Stimulated activated CD4-positive, alpha-beta T cell treated with anti-CD3 and anti-CD28 coated beads, Interleukin-1b, Interleukin-23, amount 100 ng/mL, for 24 hours (primary cell): ENCODE measurements at regions not wholly inside any gene's neighbourhood (a gene's known extent, or its start where the extent isn't known, plus 50 kb on each side); places are given as distances from the start of the nearest gene placed in this dataset.

ENCODE experiments used
- DNase-seq, 4 experiments: peaks; one replicate each; pipeline ENCODE4 v3.0.0-alpha.2; 2020; ENCODE audit warnings: low read depth in 4 of 4, low spot score in 1 of 4

DNA sequence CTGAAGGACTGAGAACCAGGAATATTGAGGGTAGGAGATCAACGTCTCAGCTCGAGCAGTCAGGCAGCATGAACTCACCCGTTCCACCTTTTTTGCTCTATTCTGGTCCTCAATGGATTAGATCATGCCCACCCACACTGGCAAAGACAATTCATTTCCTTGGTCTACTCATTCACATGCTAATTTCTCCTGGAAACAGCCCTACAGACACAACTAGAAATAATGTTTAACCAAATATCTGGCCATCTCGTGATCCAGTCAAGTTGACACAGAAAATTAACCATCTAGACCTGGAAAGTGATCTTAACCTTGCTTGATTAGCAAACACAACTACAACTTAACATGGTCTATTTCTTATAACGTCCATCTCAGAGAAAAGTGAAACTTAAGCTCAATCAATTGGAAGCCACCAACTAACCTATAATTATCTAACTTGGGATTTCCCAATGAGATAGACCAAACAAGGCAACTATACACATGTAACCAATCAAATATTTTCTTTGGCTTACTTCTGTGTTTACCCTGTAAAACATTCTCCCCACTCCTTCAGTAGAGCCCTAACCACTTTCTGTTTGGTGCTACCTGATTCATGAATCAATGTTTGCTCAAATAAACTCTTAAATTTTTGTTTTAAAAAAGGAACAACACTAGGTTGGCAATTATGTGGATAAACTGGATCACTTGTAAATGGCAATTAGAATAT, 69.7 kb upstream of the MAMLD1 start:
- DNase-seq = no peak

DNA sequence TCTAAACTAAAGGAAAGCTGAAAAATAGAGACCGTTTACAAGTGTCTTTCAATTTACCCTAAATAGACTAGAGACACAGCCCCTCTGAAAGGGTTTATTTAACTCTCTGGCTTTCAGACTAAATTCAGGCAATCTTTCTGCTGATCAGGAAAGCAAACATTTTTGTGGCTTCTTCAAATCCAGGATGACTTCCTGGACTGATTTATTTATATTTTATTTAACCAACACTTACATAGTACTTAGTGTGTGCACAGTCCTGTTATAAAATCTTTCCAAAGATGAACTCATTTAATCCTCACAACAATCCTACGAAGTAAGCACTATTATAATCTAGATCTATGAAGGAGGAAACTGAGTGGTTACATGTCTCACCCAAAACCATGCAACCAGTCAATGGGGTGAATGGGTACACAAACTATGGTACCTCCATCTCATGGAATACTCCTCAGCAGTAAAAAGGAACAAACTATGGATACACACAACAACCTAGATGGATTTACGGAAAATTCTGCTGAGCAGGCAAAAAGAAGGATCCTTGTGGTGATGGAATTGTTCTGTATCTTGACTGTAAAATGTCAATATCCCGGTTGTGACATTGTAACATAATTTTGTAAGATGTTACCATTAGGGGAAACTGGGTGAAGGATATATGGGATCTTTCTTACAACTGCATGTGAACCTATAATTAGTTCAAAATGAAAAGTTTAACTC, 64.1 kb upstream of the MAMLD1 start:
- no peak for DNase-seq

GRCh38 chrX:150299579-150299978, 63.5 kb upstream of the MAMLD1 start:
- DNase-seq = no peak

GRCh38 chrX:150303386-150304097, 59.6 kb upstream of the MAMLD1 start:
- DNase-seq = no peak

DNA sequence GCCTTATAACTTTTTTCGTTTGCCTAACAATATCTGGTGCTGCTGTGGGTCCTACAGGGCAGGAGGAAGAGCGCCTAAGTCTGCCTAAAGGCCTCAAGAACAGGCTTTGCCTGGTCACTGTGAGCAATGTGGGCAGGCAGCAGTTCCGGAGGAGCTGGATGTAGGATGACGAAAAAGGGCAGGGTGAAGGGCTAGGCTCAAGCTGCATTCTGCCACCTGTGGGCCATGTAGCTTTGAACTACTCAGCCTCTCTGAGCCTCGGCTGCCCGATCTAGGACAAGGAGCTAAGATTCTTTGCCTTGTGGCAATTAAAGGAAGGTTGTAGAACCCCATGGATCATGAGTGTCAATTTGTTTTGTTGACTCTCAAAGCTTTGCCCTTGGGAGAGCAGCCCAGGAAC, 57.1 kb upstream of the MAMLD1 start:
- DNase-seq = no peak

- DNase-seq = no peak
Observed at GRCh38 chrX:150308041-150308440, 55.1 kb upstream of the MAMLD1 start.

- DNase-seq = no peak
Observed at GRCh38 chrX:150308532-150309157, 54.5 kb upstream of the MAMLD1 start.

DNA sequence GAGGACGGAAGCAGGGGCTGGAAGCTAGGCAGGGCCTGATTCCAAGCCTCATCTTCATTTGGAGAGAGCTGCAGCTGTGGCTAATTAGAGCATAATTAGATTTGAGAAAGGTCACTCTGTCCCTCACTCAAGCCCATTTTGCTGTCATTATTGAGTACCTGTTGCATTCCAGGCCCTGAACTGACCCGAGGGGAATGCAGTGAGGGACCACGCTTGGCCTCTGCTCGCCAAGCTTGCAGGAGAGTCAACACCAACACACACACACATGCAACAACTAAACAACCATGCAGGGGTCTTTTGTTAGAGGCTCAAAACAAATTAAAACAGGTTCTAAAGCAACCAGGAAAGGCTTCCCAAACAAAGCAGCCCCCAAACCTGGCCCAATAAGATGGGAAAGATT, 52.7 kb upstream of the MAMLD1 start:
- no peak for DNase-seq

- DNase-seq = no peak
Observed at GRCh38 chrX:150310881-150311280, 52.2 kb upstream of the MAMLD1 start.

- no peak for DNase-seq
Observed at GRCh38 chrX:150312931-150313330, 50.2 kb upstream of the MAMLD1 start.
